Fibroblast of skin of right biceps (primary cell): ENCODE measurements at regions not wholly inside any gene's neighbourhood (a gene's known extent, or its start where the extent isn't known, plus 50 kb on each side); places are given as distances from the start of the nearest gene placed in this dataset.

Source experiments
- DNase-seq: peaks from one replicate; pipeline ENCODE4 v3.0.0-alpha.2; 2013

DNA sequence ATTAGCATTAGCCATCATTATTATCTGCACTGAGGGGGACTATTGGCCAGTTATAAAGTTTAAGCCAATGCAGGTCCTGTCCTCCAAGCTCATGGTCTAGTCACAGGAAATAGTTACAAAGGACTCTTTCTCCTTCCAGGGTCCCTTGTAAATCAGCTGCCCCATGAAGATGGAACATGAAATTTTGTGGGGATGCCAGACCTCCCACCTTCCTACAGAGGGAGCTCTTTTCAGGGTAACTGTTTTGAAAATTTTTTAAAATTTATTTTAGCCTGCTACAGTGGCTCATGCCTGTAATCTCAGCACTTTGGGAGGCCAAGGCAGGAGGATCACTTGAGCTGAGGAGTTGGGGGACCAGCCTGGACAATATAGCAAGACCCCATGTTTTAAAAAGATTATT lies 124.4 kb upstream of the SLC34A2 start:
- DNase-seq = no peak

DNA sequence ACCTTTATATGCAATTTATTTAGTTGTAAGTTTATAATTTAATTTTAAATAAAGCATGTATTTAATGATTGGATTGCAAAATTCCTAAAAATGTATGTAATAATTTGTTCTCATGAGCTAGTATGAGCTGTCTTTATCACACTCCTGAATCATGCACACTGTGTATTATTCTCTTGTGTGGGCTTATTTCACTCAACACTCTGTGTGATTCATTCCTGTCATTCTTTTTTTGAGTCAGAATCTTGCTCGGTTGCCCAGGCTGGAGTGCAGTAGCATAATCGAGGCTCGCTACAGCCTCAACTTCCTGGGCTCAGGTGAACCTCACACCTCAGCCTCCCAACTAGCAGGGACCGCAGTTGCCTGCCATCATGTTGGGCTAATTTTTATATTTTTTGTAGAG lies 123.1 kb upstream of the SLC34A2 start:
- DNase-seq = no peak

DNA sequence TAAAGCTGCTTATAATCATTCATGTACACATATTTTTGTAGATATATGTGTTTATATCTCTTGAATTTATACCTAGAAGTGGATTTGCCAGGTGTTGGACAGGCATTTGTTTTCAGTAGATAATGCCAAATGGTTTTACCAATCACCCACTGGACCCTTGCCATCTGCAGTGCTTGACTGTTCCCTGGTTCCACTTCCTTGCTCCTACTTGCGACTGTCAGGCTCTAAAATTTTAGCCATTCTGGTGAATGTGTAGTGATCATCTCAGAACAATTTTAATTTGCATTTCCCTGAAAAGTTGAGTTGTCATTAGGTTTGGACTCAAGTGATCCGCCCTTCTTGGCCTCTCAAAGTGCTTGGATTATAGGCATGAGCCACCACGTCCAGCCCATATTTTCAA lies 122.4 kb upstream of the SLC34A2 start:
- DNase-seq = no peak

DNA sequence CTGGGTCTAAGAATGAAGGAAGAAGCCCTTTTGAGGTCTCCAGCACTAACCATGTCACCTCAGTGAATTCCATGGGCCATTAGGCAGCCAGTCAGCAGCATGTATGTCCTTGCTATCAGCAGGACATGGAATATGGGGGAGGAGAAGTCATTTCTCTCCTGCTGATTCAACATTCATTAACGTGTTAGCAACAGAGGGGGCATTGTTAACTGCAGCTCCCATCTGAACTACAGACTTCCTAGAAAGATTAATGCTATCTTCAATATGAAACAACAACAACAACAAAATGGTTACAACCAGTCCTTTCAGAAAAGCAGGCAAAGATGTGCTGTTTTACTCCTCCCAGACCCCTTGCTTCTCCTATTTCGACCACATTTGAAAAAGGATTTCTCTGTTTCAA lies 120.4 kb upstream of the SLC34A2 start:
- no peak for DNase-seq

DNA sequence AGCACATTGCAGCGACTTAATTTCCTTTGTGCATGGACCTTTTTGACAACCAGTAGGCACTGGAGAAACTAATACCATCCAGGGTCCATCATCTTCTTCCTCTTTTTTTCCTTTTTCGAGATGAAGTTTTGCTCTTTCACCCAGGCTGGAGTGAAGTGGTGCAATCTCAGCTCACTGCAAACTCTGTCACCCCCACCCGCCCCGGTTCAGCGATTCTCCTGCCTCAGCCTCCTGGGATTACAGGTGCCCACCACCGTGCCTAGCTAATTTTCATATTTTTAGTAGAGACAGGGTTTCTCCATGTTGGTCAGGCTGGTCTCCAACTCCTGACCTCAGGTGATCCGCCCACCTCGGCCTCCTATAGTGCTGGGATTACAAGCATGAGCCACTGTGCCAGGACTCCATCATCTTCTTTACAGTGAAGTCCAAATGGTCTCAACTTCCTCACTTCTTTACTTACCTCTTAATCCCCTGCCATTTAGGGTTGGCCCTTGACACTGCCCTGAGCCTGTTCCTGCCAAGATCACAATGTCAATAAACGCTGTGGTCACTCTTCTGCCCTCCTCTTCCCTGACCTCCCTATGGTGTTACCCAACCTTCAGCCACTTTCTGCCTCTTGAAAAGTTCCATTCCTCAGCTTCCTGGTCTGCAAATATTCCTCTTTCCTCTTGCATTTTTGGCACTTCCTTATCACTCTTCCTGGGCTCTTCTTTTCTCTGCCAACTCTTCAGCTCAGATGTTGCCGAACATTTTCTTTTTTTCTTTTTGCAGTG lies 119.8 kb upstream of the SLC34A2 start:
- no peak for DNase-seq

DNA sequence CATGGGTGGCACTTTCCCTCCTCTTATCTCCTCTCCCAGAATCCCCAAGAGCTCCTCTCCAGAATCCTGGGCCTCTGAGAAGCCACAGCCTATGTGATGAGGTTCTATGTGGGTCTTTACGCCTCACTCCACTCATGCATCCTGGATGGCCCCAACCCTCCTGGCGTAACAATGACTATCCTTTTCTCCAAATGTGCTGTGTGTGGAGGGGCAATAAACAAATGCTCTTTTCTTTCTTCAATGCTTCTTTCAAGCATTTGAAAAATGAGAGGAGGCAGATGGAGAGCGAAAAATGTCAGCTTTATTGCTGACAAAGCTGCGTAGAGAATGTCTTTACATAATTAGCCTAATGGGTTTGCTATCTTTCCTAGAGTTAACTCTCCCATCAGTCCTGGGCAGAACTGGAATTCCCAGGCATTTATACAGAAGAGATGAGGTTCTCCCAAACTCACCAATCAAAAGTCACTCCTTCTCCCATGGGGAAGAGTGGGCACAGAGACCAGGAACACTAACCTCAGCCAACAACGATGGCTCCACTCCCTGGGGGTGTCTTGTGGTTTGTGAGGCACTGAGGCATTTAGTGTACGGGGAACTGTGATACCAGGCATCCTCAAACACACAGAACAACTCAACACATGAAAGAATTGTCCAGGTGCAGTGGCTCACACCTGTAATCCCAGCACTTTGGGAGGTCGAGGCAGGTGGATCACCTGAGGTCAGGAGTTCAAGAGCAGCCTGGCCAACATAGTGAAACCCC lies 118.9 kb upstream of the SLC34A2 start:
- no peak for DNase-seq

DNA sequence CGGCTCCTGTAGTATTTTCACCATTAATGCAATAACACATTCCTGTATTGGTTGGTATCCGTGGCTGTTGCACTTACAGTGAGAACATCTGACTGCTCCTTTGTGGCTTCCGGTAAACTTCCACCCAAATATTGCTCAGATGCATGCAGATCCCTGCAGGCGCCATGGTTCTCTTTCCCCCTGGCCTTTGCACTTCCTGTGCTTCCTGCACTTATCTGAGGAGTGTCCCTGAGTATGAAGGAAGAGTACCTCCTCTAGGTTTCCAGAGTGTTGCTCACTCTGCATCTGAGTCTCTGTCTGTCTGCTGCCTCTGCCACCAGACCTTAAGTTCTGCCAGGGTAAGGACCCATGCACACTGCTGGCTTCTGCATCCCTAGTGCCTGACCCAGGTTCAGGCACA lies 117.2 kb upstream of the SLC34A2 start:
- no peak for DNase-seq

DNA sequence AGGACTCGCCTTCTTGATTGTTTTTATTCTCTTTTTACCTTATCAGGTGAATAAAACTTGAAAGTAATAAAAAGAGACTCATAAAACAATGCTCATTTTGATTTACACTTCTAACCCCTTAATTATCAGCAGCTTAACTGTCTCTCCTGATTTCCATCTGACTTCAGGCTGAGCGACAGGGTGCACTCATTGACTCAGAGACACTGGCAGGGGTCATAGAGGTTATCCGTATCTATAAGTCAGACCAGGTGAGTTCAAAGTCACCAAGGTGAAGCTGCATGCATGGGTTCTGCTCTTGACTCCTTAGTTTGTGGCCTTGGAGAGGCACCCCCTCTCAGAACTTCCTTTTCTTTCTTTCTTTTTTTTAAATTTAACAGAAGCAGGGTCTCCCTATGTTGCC lies 116.4 kb upstream of the SLC34A2 start:
- no peak for DNase-seq

DNA sequence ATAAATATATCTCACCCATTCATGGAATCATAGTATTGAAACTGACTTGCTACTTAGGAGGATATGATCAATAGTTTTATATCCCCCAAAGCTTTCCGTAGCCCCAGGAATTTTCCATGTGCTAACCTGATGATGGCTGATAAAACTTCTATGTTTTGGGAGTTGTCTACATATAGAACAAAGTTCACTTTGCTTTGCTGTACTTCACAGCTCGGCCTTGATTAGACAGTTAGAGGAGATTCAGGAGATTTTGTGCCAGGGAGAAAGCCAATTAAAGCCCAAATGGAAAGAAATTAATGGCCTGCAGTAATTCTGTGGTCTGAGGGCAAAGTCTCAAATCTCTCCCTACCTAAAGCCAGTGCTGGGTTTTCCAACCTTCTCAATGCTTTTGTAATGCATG lies 114.9 kb upstream of the SLC34A2 start:
- DNase-seq = no peak

DNA sequence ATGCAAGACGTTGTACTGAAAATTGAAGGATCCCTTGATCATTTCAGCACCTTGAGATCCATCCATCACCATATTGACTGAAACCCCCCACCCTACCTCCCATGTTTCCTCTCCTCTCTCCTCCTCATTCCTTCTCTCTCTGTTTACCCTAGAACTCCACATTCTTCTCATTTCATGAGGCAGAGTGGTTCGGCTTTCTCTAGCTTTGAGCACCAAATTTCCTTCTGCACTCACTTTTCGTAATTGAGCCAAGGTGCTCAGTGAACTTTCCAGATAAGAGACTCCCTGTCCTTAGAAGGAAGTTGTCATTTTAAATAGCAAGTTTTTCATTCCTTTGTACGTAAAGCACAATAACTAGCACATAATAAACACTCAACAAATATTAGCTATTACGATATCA lies 108.3 kb upstream of the SLC34A2 start:
- no peak for DNase-seq

DNA sequence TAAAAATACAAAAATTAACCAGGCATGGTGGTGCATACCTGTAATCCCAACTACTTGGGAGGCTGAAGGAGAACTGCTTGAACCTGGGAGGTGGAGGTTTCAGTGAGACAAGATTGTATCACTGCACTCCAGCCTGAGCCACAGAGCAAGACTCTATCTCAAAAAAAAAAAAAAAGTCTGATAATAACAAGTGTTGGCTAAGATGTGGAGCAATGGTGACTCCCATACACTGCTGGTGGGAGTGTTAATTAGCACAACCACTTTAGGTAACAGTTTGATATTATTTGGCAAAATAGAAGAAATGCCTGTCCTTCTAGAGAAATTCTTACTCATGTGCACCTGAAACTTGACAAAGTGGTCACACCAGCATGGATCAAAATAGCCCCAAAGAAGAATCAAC lies 106.2 kb upstream of the SLC34A2 start:
- no peak for DNase-seq

DNA sequence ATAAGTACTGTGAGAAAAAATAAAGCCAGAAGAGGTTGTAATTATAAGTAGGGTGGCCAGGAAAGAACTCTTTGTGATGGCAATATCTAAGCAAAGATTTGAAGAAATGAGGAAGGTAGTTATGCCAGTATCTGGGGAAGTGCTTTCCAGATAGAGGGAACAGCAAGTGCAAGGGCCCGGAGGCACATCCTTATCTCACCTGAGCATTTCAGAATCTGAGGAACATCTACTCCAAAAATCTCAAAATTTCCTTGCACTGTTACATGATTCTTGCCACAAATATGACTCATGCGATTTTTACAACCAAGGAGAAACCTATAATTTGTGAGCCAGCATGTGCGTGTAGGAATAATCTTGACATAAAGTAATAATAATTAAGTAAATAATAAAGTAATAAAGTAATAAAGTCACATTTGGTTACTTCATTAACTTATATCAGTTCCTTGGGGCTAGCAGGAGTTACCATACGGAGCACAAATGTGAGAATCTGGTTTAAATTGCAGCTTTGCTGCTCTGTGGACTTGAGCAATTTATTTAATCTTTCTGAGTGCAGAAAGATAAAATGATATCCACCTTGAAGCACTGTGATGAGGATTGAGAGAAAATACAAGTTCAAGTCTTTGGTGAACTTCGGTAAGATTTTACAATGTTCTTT lies 105.1 kb upstream of the SLC34A2 start:
- DNase-seq = no peak

DNA sequence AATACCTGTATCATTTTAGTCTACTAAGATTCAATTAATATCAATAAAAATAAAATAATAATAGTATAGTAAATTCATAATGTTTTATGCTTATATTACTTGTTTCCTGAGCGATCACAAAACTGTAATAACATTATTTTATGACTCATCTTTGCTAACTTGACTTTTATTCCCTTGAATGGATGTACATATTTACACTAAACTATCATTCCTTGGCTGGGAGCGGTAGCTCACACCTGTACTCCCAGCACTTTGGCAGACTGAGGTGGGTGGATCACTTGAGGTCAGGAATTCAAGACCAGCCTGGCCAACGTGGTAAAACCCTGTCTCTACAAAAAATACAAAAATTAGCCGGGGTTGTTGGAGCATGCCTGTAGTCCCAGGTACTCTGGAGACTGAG lies 104.0 kb upstream of the SLC34A2 start:
- DNase-seq = no peak

DNA sequence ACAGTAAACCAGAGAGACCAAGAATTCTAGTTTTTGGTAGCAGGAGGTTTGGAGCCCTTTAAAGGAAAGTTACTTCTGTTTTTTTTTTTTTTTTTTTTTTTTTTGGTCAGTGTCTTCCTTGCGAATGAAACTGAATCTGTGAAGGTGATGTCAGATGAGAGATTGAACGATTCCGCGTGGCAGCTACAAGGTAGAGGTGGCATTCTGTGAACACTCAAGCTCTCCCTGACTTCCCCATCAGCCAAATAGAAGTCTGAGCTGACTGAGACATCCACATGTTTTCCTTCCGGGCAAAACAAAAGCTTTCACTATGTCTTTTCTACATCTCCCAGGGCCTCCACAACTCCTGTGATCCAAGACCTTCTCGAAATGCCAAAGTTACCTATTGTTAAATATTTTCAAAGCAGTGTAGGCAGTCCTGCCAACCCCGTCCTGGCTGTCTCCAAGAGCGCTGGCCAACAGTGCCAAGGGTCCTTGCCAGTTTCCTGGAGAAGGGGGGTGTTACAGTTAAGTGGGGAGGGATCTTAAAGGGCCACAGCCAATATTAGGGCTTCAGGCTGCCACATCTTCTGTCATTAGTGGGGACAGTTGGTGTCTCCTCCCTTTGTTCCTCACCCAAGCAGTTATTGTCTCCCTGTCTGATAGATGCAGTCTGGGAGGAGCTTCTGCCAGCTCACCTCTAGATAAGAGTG lies 102.9 kb upstream of the SLC34A2 start:
- no peak for DNase-seq

DNA sequence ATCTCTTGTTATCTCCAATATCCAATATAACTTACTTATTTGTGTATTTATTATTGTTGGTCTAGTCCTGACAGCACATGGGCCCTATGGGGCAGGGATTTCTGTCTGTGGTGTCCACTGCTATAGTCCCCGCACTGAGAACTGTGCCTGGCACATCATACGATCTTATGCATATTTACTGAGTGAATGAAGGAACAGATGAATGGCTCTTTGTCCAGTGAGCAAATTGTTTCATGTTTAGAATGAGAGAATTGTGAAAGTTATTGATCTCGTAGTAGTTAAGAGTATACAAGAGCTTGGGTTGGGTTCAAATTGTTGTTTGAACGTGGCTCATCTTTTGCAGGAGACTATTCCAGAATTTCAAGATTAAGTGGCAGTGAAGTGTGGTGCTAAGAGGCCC lies 96.1 kb upstream of the SLC34A2 start:
- no peak for DNase-seq

DNA sequence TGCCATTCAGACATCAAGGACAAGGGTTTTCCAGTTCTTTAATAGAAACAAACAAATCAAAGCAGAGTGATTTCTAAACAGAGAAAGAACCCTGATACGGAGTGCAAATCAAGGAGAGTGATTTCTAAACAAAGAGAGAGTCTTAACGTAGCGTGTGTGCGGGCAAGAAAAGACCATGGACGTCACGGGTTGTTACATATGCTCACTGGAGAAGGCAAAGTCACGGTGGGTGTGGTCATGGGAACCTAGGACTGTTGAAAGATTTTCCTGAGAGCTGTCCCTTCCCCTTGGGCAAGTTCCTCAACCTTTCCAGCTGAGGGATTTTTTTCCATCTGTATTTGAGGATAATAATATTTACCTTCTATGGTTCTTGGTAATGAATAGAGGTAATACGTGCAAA lies 95.0 kb upstream of the SLC34A2 start:
- DNase-seq = no peak

DNA sequence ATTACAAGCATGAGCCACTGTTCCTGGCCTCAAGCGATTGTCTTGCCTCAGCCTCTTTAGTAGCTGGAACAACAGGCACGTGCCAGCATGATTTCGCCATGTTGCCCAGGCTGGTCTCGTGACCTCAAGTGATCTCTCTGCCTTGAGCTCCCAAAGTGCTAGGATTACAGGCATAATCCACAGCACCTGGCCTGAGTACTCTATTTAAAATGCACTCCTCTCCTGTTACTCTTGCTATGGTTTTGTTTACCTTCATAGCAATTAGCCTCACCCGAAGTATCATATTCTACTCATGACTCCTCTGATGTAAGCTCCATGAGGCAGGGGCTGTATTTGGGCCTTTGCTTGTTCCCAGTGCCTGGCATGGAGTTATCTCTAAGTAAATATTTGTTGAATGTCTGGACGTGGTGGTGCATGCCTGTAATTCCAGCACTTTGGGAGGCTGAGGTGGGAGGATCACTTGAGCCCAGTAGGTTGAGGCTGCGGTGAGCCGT lies 92.5 kb upstream of the SLC34A2 start:
- no peak for DNase-seq

DNA sequence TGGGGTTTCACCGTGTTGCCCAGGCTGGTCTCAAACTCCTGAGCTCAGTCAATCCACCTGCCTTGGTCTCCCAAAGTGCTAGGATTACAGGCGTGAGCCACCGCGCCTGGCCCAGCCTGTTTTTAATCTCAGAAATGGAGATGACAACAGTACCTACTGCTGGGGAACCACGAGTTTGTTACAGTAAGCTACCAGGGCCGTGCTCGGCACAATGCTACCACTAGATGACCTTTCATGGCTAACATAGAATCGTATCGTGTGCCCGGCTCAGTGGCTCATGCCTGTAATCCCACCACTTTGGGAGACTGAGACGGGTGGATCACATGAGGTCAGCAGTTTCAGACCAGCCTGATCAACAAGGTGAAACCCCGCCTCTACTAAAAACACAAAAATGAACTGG lies 90.8 kb upstream of the SLC34A2 start:
- DNase-seq = no peak

DNA sequence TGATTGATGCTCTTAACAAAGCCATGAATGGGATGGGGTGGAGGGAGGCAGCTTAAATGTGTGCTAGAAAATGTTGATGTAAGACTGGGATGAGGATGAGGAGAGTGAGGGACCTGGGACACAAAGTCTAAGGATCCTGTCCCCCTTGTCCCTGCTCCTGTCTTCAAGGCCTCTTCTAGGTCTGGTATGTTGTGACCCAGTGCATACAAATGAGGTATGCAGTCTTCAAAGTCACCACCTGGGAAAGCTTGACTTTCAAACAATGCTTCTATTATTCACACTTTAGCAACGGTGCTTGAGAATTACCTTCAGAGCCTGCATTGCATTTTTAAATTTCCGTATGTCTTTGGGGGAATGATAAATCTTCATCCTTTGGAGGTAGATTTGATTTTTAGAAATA lies 88.4 kb upstream of the SLC34A2 start:
- no peak for DNase-seq

DNA sequence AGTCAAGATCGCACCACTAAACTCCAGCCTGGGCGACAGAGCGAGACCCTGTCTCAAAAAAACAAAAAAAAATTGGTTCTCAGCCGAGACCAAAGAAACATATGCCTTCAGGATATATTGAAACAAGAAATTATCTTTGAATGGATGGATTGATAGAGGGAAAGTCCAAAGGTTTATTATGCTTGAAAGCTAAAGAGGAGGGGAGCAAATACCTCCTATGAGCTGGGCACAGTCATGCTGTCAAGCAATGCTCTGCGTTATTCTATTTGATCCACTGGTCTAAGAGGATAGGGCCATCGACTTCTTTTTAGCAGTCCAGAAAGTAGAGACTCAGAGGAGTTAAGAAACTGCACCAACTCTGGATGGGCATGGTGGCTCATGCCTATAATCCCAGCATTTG lies 85.9 kb upstream of the SLC34A2 start:
- DNase-seq = no peak

DNA sequence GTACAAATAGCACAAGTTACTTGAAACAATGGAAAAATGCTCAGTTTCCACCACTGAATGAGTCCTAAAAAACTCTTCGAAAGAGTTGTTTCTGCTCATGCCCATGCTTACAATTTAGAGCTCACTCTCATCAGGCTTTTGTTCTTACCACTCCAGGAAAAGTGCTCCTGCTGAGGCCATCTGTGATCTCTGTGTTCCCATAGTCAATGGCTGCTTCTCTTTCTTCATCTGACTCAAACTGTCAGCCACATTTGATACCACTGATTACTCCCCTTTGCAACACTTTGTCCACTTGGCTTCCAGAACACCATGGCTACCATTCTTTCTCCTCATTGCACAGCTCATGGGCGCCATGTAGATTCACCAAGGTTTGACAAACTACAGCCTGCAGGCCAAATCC lies 80.0 kb upstream of the SLC34A2 start:
- no peak for DNase-seq

DNA sequence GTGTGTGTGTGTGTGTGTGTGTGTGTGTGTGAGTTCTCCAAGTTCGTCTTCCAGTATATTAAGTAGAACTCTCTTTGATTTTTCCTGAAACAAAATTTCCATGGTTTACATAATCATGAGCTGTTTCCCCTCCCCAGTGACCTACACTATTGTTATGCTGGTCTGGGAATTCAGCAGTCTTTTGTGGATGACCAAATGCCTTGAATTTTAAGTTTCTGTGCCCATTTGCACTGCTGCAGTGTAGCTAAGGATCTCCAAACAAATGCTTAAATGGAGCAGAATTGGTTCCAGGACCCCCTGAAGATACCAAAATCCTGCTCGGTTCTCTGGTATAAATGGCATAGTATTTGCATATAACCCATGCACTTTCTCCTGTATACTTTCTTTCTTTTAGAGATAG lies 77.2 kb upstream of the SLC34A2 start:
- no peak for DNase-seq
